ENCODE measurements at regions not wholly inside any gene's neighbourhood (a gene's known extent, or its start where the extent isn't known, plus 50 kb on each side); places are given as distances from the start of the nearest gene placed in this dataset.
A peak's percentile ranks its signal among the peaks of the same experiment; 100 is the strongest.

GRCh38 chr3:110291886-110292501 lies 779.6 kb upstream of the NECTIN3 start:
- TF ChIP-seq CTCF (IDR thresholded peaks at IDR 0.05; ENCODE audit: insufficient read depth, low read depth, low read length, missing control alignments) = no peak
- H3K4me3 ChIP-seq (ENCODE audit: low read length) = no peak overlapping the region
- no peak for DNase-seq (ENCODE audit: low read depth)

GRCh38 chr3:110293660-110294059 lies 778.0 kb upstream of the NECTIN3 start:
- DNase-seq (ENCODE audit: low read depth) = peak; percentile 55
- no peak for TF ChIP-seq CTCF (IDR thresholded peaks at IDR 0.05; ENCODE audit: insufficient read depth, low read depth, low read length, missing control alignments)
- H3K4me3 ChIP-seq (ENCODE audit: low read length) = no peak overlapping the region

- H3K4me3 ChIP-seq (ENCODE audit: low read length) = no peak overlapping the region
- DNase-seq (ENCODE audit: low read depth) = no peak
- TF ChIP-seq CTCF (IDR thresholded peaks at IDR 0.05; ENCODE audit: insufficient read depth, low read depth, low read length, missing control alignments) = no peak
Measured at GRCh38 chr3:110296885-110297284, 774.7 kb upstream of the NECTIN3 start.

GRCh38 chr3:110301781-110302180 lies 769.8 kb upstream of the NECTIN3 start:
- TF ChIP-seq CTCF (IDR thresholded peaks at IDR 0.05; ENCODE audit: insufficient read depth, low read depth, low read length, missing control alignments) = no peak
- no peak for DNase-seq (ENCODE audit: low read depth)
- no peak overlapping the region for H3K4me3 ChIP-seq (ENCODE audit: low read length)

GRCh38 chr3:110307065-110307809 lies 764.4 kb upstream of the NECTIN3 start:
- no peak for TF ChIP-seq CTCF (IDR thresholded peaks at IDR 0.05; ENCODE audit: insufficient read depth, low read depth, low read length, missing control alignments)
- no peak overlapping the region for H3K4me3 ChIP-seq (ENCODE audit: low read length)
- DNase-seq (ENCODE audit: low read depth) = no peak

GRCh38 chr3:110311541-110311940 lies 760.1 kb upstream of the NECTIN3 start:
- no peak overlapping the region for H3K4me3 ChIP-seq (ENCODE audit: low read length)
- TF ChIP-seq CTCF (IDR thresholded peaks at IDR 0.05; ENCODE audit: insufficient read depth, low read depth, low read length, missing control alignments) = no peak
- no peak for DNase-seq (ENCODE audit: low read depth)

All from epithelial cell of esophagus (primary cell).